Pons (tissue), 1 donor: ENCODE measurements at regions not wholly inside any gene's neighbourhood (a gene's known extent, or its start where the extent isn't known, plus 50 kb on each side); places are given as distances from the start of the nearest gene placed in this dataset.
A peak's percentile ranks its signal among the peaks of the same experiment; 100 is the strongest.
"Not testable (repeated sequence)": the region's sequence is repeated elsewhere in the genome, so short reads cannot be mapped to it uniquely, and the experiment has no call there.

Source experiments
- DNase-seq: peaks from one replicate; pipeline ENCODE4 v3.0.0-alpha.2; 2016; ENCODE audit warnings: low spot score

DNA sequence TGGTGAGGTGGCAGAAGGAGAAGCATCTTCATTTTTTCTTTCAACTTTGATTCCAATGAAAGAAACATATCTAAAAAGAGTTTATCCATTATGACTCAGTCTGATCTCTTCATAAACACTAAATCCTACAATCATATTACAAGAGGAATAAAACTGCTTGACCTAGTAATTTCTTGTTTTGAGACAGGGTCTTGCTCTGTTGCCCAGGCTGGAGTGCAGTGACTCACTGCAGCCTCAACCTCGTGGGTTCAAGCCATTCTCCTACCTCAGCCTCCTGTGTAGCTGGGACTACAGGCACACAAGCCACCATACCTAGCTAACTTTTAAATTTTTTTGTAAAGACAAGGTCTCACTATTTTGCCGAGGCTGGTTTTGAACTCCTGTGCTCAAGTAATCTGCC lies 147.2 kb downstream of the NDUFA12 start:
- no peak for DNase-seq

DNA sequence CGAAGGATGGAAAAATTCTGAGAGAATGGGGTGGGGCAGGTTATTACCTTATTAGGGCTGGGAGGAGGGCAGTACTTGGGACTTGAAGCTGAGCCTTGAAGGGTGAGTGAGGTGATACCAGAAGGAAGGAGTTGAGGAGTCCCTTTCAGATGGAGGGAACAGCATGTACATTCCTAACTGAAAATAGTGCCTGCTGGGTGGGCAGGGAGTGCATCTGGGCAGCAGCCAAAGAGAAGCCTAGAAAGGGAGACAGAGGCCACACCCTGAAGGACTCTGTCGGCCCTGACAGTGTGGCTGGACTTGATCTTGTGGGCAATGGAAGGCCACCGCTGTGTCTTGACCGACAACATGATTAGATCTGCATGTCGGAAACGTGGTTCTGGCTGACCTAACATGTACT lies 147.6 kb downstream of the NDUFA12 start:
- DNase-seq = no peak

DNA sequence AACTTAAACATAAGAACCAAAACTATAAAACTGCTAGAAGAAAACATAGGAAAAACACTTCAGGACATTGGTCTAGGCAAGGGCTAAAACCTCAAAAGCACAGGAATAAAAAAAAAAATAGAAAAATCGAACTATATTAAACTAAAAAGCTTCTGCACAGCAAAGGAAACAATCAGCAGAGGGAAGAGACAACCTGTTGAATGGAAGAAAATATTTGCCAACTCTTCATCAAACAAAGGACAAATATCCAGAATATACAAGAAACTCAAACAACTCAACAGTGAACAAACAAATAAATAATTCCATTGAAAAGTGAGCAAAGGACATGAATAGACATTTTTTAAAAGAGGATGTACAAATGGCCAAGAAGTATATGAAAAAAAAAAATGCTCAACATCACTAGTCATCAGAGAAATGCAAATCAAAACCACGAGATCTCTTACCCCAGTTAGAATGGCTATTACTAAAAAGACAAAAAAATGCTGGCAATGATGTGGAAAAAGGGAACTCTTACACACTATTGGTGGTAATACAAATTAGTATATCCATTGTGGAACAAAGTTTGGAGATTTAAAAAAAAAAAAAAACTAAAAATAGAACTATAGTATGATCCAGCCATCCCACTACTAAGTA lies 152.0 kb downstream of the NDUFA12 start:
- DNase-seq = no peak

DNA sequence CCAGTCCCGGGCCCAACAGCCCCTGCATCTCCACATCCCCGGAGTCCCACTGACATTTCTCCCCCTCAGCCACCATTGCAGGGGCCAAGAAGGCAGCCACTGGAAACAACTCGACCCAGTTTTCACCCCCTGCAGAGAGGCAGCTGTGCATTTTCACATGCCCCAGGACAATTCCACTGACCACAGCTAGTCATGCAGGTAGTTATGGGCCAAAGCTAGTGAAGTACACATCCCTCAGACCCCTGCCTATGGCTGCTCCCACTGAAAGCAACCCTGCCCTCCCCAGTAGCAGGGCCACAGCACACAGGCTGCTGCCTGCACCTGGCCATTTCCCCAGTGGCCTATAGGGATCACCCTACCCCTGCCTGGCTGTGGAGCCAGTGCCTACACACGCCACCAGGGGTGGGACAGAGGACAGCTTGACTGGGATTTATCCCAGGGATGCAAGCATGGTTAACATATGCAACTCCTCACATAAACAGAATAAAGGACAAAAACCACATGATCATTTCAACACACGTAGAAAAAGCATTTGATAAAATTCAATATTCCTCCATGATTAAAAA lies 154.0 kb downstream of the NDUFA12 start:
- no peak for DNase-seq

DNA sequence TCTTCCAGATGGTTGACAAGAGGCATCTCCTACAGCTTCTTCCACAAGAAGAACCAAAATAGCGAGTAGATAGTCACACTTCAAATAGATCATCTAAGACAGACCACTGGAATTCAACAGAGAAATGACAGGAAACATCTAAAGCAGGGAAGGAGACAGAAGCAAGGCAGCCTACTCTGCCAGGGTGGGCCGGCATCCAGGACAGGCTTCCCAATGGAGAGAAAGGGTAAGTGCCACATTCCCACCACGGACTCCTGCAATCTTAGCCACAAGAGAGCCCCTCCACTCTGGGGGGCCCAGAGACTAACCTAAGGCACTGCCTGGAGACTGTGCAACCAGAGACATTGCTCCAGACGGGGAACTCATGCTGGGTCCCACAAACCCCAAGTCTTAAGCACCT lies 154.5 kb downstream of the NDUFA12 start:
- no peak for DNase-seq

GRCh38 chr12:94845110-94845509 lies 158.4 kb downstream of the NDUFA12 start:
- DNase-seq = no peak

DNA sequence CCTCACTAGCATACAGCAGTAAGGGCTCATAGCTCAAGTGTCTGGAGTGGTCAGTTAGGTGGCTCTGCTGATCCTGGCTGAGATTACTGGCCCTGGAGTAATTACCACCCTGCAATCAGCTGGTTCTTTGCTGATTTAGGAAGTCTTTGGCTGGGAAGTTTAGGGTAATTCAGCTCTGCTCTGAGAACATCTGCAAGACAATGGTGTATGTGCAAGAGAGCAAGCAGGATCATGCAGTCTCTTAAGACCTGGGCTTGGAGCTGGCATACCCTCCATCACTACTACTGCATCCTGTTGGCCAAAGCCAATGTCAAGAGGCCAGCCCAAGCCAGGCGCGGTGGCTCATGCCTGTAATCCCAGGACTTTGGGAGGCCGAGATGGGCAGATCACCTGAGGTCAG lies 159.0 kb downstream of the NDUFA12 start:
- no peak for DNase-seq

DNA sequence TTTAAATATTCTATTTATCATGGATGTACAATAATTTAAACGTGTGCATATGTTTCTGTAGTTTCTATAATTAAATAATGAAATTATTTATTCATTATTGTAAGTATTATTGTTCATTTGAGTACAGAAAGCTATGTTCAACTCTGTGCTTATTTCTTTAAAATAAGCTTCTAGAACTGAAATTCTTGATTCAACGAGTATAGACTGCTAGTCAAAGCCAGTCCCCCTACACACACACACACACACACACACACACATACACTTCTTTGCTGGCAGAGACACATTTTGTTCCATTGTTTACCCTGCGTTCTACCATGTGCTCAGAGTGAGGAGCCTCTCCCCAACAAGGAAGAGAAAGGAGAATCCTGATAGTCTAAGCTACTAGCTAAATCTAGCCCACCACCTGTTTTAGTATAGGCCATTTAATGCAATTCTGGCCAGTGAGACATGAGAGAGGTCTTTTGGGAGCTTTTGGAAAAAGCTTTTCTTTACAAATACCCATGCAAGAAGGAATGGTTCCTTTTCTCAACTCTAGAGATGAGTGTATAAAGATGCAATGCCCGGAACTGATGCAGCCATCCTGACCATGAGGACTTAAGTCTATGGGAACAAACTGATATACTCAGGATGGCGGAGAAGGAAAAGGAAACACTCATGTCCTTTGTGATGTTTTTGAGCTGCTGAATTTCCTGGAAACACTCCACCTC lies 161.4 kb downstream of the NDUFA12 start:
- DNase-seq = no peak

GRCh38 chr12:94841177-94841576 lies 162.3 kb downstream of the NDUFA12 start:
- no peak for DNase-seq

GRCh38 chr12:94839347-94839746 lies 164.2 kb downstream of the NDUFA12 start:
- no peak for DNase-seq

GRCh38 chr12:94836952-94837670 lies 166.4 kb downstream of the NDUFA12 start:
- DNase-seq = not testable (repeated sequence)

- no peak for DNase-seq
These were observed 169.4 kb downstream of the NDUFA12 start for GRCh38 chr12:94834036-94834625.

DNA sequence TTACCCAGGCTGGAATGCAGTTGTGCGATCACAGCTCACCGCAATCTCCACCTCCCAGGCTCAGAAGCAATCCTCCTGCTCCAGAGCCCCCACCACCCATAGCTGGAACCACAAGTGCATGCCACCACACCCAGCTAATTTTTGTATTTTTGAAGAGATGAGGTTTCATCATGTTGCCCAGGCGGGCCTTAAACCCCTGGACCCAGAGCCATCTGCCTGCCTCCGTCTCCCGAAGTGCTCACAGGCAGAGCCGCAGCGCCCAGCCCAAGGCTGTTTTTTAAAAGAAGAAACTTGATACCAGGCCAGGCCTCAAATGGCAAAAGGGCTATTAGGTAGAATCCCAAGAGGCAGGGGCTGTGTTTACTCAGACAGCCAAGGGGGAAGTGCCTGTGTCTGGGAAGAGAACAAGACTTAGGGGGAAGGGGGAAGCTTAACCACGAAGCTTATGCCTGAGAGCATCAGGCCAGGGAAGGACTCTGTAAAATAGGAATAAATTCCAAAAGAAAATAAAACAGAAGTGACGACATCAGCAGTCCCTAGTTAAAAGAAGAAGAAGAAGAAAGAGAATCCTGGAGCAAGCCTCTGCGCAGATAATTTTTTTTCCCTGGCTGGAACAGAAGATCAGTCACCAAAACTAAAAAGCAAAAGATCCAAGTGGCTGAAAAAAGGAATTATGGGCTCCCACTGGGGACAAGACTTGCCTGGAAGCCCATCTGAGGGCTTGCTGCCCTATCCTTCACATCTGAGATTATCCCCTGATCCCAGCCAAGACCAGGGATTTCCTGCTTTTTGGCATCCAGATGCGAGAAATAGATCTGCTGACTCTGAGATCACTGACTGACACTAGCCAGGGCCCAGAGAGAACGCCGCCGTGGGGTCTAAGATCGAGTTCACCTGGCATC lies 170.5 kb downstream of the NDUFA12 start:
- peak; percentile 79 for DNase-seq

GRCh38 chr12:94832105-94832504 lies 171.4 kb downstream of the NDUFA12 start:
- DNase-seq = no peak

DNA sequence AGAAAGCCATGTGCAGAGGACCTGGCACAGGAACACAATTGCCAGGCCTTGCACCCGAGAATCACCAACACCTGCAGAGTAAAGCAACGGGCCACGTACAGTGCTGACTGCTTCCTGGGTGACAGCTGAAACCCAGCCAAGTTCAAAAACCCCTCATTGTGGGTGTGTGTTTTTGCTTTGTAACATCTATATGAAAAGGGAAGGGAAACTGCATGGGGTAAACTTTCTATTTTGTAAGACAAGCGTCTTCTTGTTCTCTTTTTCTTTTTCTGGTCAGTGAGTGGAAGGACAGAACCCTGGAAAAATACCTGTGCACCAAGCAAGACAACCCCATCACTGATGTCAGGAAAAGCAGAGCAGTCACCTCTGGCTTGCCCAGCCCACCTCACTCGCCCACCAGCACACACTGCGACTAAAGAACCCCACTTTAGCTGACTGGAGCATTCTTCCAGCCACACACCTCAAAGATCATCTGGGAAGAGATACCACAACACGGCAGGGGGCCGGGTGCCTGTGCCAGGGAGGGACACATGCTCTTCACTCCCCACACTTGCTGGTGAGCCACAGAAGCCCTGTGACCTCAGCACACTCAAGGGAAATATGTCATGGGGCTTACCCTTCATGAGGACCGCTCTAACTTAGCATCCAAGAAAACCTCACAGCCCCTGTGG lies 172.3 kb downstream of the NDUFA12 start:
- peak; percentile 65 for DNase-seq

DNA sequence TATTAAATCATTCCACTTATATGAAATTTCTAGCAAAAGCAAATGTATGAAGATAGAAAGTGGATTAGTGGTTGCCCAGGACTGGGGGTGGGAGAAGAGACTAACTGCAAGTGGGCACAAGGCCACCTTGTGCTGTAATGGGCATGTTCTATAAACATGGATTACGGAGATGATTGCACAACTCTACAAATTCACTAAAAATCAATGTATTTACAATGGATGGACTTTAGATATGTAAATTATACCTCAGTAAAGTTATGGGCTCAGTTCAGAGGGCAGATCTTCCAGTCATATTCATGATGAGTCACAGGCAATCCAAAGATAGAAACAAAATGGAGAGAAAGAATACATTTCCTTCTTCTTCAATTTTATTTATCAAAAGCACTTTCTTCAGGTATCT lies 173.9 kb downstream of the NDUFA12 start:
- DNase-seq = no peak

GRCh38 chr12:94819011-94819410 lies 168.7 kb upstream of the TMCC3 start:
- no peak for DNase-seq

DNA sequence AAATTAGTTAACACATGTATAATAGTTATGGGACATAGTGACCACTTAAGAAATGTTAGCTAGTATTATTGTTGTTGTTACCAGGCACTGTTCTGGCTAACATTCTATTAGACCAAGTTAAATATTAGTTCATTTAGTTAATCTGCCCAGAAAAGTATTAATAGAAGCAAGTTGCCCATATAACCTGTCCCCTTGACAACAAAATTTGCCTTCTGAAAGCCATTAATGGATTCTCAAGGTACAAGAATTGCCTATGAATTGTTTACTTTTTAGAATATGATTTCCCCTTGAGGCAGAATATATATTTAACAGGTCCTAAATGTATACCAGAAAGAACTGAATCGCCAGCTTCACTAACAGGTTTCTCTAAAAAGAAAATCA lies 167.3 kb upstream of the TMCC3 start:
- DNase-seq = no peak

DNA sequence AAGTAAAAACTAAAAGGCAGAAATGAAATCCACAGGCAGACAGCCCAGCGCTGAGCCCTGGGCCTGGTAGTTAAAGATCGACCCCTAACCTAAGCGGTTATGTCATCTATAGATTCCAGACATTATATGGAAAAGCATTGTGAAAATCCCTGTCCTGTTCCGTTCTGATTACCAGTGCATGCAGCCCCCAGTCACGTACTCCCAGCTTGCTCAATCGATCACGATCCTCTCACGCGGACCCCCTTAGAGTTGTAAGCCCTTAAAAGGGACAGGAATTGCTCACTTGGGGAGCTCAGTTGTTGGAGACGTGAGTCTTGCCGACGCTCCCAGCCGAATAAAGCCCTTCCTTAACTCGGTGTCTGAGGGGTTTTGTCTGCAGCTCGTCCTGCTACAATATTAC lies 166.8 kb upstream of the TMCC3 start:
- not testable (repeated sequence) for DNase-seq

DNA sequence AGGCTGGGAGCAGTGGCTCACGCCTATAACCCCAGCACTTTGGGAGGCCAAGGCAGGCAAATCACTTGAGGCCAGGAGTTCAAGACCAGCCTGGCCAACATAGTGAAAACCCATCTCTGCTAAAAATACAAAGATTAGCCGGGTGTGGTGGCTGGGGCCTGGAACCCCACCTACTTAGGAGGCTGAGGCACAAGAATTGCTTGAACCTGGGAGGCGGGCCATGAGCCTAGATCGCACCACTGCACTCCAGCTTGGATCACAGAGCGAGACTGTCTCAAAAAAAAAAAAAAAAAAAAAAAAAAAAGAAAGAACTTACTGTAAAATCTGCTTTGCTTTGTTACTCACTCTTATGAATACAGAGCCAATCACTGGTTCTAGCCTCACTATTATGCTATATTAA lies 166.4 kb upstream of the TMCC3 start:
- not testable (repeated sequence) for DNase-seq

DNA sequence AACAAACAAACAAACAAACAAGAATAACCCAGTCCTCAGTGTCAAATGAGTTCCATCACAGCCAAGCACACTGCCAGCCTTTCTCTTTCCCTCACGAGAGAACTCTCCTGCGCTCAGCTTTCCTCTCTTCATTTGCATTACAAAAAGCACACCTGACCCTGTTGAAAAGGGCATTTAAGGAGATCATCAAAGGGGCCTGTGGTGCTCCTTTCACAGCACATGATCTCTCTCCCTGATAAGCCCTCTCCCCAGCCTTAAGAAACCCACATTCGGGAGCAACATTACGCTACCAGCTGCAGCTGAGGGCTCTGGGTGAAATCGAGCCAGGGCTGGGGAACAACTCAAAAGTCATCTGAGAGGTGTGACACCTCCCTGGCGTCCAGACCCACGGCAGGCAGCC lies 165.6 kb upstream of the TMCC3 start:
- DNase-seq = no peak
